SK-N-MC (cell line): ENCODE measurements at regions not wholly inside any gene's neighbourhood (a gene's known extent, or its start where the extent isn't known, plus 50 kb on each side); places are given as distances from the start of the nearest gene placed in this dataset.

ENCODE experiments used
- EZH2 ChIP-seq: fragments of 200-600 bp; sonication (generic); IDR thresholded peaks from one replicate; pipeline ENCODE4 v1.6.1; 2017; ENCODE audit warnings: antibody characterized with exemption
- FOXP2 ChIP-seq: optimal IDR thresholded peaks from 2 replicates; pipeline ENCODE3; 2011; ENCODE audit warnings: mild to moderate bottlenecking, moderate library complexity; ENCODE audit not compliant: insufficient read depth; ENCODE audit errors: extremely low read length, control extremely low read depth
- POLR2AphosphoS5 ChIP-seq: IDR thresholded peaks from 2 replicates; pipeline ENCODE4 v1.6.1; 2012; ENCODE audit warnings: mild to moderate bottlenecking, low read depth, low read length, borderline replicate concordance

DNA sequence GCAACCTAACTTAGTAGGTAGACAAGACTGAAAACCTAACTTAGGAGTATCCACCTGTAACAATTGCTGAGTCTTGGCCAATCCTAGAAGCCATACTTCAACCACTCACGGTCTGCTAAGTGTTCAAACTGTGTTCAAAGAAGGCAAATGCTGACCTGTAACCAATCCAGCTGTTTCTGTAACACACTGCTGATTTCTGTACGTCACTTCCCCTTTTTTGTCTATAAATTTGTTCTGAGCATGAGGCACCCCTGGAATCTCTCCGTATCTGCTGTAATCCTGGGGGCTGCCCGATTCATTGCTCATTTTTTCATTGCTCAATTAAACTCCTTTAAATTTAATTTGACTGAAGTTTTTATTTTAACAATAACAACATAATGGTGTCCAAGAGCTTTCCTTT lies 451.4 kb upstream of the ATP10A start:
- TF ChIP-seq EZH2 (no peak), POLR2AphosphoS5 (no peak), FOXP2 (no peak)
